ENCODE measurements at regions not wholly inside any gene's neighbourhood (a gene's known extent, or its start where the extent isn't known, plus 50 kb on each side); places are given as distances from the start of the nearest gene placed in this dataset.

DNA sequence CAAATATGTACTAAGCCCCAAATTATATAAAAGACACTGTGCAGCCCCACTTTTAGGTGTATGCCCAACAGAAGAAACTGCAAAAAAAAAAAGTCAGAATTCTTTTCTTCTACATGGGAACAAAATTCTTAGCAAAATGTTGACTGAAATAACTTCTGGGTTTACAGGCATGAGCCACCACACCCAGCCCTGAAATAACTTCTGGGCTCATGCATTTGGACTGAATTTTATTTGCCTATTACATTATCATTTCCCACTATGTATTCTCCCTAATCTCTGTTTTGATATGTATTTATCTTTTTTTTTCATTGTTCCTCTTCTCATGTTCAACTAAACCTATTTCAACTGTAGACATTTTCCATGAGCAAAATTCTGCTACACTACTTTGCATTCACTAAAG lies 169.2 kb downstream of the GRIN2B start:
- TF ChIP-seq, protein P1, sequence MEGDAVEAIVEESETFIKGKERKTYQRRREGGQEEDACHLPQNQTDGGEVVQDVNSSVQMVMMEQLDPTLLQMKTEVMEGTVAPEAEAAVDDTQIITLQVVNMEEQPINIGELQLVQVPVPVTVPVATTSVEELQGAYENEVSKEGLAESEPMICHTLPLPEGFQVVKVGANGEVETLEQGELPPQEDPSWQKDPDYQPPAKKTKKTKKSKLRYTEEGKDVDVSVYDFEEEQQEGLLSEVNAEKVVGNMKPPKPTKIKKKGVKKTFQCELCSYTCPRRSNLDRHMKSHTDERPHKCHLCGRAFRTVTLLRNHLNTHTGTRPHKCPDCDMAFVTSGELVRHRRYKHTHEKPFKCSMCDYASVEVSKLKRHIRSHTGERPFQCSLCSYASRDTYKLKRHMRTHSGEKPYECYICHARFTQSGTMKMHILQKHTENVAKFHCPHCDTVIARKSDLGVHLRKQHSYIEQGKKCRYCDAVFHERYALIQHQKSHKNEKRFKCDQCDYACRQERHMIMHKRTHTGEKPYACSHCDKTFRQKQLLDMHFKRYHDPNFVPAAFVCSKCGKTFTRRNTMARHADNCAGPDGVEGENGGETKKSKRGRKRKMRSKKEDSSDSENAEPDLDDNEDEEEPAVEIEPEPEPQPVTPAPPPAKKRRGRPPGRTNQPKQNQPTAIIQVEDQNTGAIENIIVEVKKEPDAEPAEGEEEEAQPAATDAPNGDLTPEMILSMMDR (IDR thresholded peaks at IDR 0.05): no peak
- TF ChIP-seq SIN3A (IDR thresholded peaks at IDR 0.05; ENCODE audit: borderline replicate concordance, insufficient read depth, low read depth, low read length) (no peak), POLR2AphosphoS5 (IDR thresholded peaks at IDR 0.05; ENCODE audit: low read depth, low read length) (no peak)
- TF ChIP-seq, protein P2, sequence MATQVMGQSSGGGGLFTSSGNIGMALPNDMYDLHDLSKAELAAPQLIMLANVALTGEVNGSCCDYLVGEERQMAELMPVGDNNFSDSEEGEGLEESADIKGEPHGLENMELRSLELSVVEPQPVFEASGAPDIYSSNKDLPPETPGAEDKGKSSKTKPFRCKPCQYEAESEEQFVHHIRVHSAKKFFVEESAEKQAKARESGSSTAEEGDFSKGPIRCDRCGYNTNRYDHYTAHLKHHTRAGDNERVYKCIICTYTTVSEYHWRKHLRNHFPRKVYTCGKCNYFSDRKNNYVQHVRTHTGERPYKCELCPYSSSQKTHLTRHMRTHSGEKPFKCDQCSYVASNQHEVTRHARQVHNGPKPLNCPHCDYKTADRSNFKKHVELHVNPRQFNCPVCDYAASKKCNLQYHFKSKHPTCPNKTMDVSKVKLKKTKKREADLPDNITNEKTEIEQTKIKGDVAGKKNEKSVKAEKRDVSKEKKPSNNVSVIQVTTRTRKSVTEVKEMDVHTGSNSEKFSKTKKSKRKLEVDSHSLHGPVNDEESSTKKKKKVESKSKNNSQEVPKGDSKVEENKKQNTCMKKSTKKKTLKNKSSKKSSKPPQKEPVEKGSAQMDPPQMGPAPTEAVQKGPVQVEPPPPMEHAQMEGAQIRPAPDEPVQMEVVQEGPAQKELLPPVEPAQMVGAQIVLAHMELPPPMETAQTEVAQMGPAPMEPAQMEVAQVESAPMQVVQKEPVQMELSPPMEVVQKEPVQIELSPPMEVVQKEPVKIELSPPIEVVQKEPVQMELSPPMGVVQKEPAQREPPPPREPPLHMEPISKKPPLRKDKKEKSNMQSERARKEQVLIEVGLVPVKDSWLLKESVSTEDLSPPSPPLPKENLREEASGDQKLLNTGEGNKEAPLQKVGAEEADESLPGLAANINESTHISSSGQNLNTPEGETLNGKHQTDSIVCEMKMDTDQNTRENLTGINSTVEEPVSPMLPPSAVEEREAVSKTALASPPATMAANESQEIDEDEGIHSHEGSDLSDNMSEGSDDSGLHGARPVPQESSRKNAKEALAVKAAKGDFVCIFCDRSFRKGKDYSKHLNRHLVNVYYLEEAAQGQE (IDR thresholded peaks at IDR 0.05; ENCODE audit: insufficient read depth in 1 of 2, low read depth in 2 of 2, low read length in 1 of 2): no peak

Data from Panc1 (cell line).